ENCODE measurements at regions not wholly inside any gene's neighbourhood (a gene's known extent, or its start where the extent isn't known, plus 50 kb on each side); places are given as distances from the start of the nearest gene placed in this dataset.

DNA sequence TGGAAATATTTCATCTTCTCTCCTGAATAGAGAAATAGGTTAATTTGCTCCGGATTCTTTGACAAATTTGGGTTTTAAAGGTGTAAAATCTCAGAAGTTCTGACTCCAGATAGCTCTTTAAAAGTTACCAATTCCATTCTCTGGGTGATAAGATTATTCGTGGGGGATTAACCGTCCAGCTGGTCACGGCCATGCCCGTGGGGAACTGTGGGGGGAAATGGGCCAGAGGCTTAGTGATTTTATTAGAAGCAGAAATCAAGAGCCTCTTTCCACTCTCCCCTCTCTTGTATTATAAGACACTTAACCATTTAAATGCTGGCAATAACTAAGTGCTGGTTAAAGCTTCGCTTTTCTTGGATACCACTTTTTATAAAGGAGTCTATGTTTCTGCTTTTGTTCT is 376.4 kb upstream of the KAZN start:
- Histone ChIP-seq H3K4me3 (replicated peaks; ENCODE audit: insufficient read depth, low read length) (no peak overlapping the region), H3K27ac (replicated peaks) (no peak overlapping the region), H3K27me3 (ENCODE audit: insufficient read depth, poor library complexity, severe bottlenecking) (no peaks in the 10 kb centered on the region)
- no peak for DNase-seq (ENCODE audit: low read depth in 1 of 2, low spot score in 1 of 2)
- no peak for TF ChIP-seq POLR2AphosphoS5 (IDR thresholded peaks at IDR 0.05; ENCODE audit: low read depth)
- no peak for TF ChIP-seq REST (IDR thresholded peaks at IDR 0.05; ENCODE audit: insufficient replicate concordance, low read depth)
- no peak for TF ChIP-seq SPI1 (IDR thresholded peaks at IDR 0.05; ENCODE audit: borderline replicate concordance, low read depth)
- TF ChIP-seq, protein P1, sequence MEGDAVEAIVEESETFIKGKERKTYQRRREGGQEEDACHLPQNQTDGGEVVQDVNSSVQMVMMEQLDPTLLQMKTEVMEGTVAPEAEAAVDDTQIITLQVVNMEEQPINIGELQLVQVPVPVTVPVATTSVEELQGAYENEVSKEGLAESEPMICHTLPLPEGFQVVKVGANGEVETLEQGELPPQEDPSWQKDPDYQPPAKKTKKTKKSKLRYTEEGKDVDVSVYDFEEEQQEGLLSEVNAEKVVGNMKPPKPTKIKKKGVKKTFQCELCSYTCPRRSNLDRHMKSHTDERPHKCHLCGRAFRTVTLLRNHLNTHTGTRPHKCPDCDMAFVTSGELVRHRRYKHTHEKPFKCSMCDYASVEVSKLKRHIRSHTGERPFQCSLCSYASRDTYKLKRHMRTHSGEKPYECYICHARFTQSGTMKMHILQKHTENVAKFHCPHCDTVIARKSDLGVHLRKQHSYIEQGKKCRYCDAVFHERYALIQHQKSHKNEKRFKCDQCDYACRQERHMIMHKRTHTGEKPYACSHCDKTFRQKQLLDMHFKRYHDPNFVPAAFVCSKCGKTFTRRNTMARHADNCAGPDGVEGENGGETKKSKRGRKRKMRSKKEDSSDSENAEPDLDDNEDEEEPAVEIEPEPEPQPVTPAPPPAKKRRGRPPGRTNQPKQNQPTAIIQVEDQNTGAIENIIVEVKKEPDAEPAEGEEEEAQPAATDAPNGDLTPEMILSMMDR (IDR thresholded peaks at IDR 0.05; ENCODE audit: insufficient read depth, low read length), result no peak
- no peak for TF ChIP-seq GABPA (IDR thresholded peaks at IDR 0.05; ENCODE audit: low read depth)

- DNase-seq (ENCODE audit: low read depth in 1 of 2, low spot score in 1 of 2), result no peak
- no peak overlapping the region for H3K4me3 ChIP-seq (replicated peaks; ENCODE audit: insufficient read depth, low read length)
- no peak overlapping the region for H3K27ac ChIP-seq (replicated peaks)
- H3K27me3 ChIP-seq (ENCODE audit: insufficient read depth, poor library complexity, severe bottlenecking), result no peaks in the 10 kb centered on the region
- TF ChIP-seq GABPA (IDR thresholded peaks at IDR 0.05; ENCODE audit: low read depth) (no peak), POLR2AphosphoS5 (IDR thresholded peaks at IDR 0.05; ENCODE audit: low read depth) (no peak), REST (IDR thresholded peaks at IDR 0.05; ENCODE audit: insufficient replicate concordance, low read depth) (no peak), SPI1 (IDR thresholded peaks at IDR 0.05; ENCODE audit: borderline replicate concordance, low read depth) (no peak)
- TF ChIP-seq, protein P1 (IDR thresholded peaks at IDR 0.05; ENCODE audit: insufficient read depth, low read length), result no peak
Observed at GRCh38 chr1:14228677-14229076, 369.8 kb upstream of the KAZN start.

- no peaks in the 10 kb centered on the region for H3K27me3 ChIP-seq (ENCODE audit: insufficient read depth, poor library complexity, severe bottlenecking)
- no peak overlapping the region for H3K27ac ChIP-seq (replicated peaks)
- no peak overlapping the region for H3K4me3 ChIP-seq (replicated peaks; ENCODE audit: insufficient read depth, low read length)
- TF ChIP-seq GABPA (IDR thresholded peaks at IDR 0.05; ENCODE audit: low read depth) (no peak), POLR2AphosphoS5 (IDR thresholded peaks at IDR 0.05; ENCODE audit: low read depth) (no peak), SPI1 (IDR thresholded peaks at IDR 0.05; ENCODE audit: borderline replicate concordance, low read depth) (no peak), REST (IDR thresholded peaks at IDR 0.05; ENCODE audit: insufficient replicate concordance, low read depth) (no peak)
- TF ChIP-seq, protein P1 (IDR thresholded peaks at IDR 0.05; ENCODE audit: insufficient read depth, low read length), result no peak
- DNase-seq (ENCODE audit: low read depth in 1 of 2, low spot score in 1 of 2), result no peak
Observed at GRCh38 chr1:14233510-14233909, 365.0 kb upstream of the KAZN start.
